Lower leg skin (tissue), 3 donors: ENCODE measurements at regions not wholly inside any gene's neighbourhood (a gene's known extent, or its start where the extent isn't known, plus 50 kb on each side); places are given as distances from the start of the nearest gene placed in this dataset.

Experiments
- CTCF ChIP-seq, 3 donors: fragments of 450-650 bp; IDR thresholded peaks; one replicate each; pipeline ENCODE4 v1.5.1; 2016; ENCODE audit warnings: antibody characterized with exemption in 3 of 3, mild to moderate bottlenecking in 3 of 3, moderate library complexity in 2 of 3
- POLR2A ChIP-seq, 2 donors: fragments of 450-650 bp; IDR thresholded peaks; one replicate each; pipeline ENCODE4 v1.6.1; 2016 to 2017; ENCODE audit warnings: antibody characterized with exemption in 2 of 2, mild to moderate bottlenecking in 1 of 2, moderate library complexity in 1 of 2

GRCh38 chr10:4215963-4216575 lies 431.1 kb upstream of the KLF6 start:
- TF ChIP-seq CTCF (IDR thresholded peaks at IDR 0.05) (no peak), POLR2A (IDR thresholded peaks at IDR 0.05) (no peak)
